ENCODE measurements at regions not wholly inside any gene's neighbourhood (a gene's known extent, or its start where the extent isn't known, plus 50 kb on each side); places are given as distances from the start of the nearest gene placed in this dataset.
"Not testable (repeated sequence)": the region's sequence is repeated elsewhere in the genome, so short reads cannot be mapped to it uniquely, and the experiment has no call there.

- not testable (repeated sequence) for DNase-seq (ENCODE audit: low read depth, low spot score)
Measured at GRCh38 chr2:57493966-57494365, 552.6 kb upstream of the VRK2 start.

- DNase-seq (ENCODE audit: low read depth, low spot score), result no peak
Measured at GRCh38 chr2:57497489-57498096, 549.0 kb upstream of the VRK2 start.

DNA sequence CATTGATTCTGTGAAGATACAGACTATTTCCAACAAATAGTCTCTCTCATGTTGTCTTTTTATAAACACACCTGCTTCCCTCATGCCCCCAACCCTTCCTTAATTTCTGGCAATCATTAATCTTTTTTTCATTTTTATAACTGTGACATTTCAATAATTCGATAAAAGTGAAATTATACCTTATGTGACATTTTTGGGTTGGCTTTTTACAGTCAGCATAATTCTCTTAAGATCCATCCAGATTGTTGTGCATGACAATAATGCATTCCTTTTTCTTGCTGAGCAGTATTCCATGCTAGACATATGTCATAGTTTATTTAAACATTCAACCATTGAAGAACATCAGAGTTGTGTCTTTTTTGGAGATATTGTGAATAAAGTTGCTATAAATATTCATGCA, 541.8 kb upstream of the VRK2 start:
- DNase-seq (ENCODE audit: low read depth, low spot score), result no peak

DNA sequence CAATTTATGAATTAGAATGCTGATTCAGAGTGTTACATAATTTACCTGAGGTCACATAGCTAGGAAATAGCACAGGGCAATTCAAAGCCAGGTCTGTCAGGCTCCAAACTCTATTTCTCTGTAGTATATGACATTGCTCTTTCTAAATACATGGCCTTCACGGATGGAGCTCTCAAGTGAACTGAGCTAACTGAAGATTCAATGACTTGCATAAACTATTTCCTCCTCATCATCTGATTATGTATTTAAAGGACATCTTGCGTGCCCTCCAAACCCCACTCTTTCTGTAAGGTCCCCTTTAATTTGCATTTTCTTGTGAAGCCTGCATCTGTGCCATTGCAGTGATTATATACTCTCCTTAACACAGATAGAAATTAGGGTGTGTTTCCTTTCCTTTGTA, 537.4 kb upstream of the VRK2 start:
- no peak for DNase-seq (ENCODE audit: low read depth, low spot score)

- DNase-seq (ENCODE audit: low read depth, low spot score), result no peak
Measured at GRCh38 chr2:57510704-57511103, 535.9 kb upstream of the VRK2 start.

GRCh38 chr2:57515366-57515765, 531.2 kb upstream of the VRK2 start:
- no peak for DNase-seq (ENCODE audit: low read depth, low spot score)

DNA sequence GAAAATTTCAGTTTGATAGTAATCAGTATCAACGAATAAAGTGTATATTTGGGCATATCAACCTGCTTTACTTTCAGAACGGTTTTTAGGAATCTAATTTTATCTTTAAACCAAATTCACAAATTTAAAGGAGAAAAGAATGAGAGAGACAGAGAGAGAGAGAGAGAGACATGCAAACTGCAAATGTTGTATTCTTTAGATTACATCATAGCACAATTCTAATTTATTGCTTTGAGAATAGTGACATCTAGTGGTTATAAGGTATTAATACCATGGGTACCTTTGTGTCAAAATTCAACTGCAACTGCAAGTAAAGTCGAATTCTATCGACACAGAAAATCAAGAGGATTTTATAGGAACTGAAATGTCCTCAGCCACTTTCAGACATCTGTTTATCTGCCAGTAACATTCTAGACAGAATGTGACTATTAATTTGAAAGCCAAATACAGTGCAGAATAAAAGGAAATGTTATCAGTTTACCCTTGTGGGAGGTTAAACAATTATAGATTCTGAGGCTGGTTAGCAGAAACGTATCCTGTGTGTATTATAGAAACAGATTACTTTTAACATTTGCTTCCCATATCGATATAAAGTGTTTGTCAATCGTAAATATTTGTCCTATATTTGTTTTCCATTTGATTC, 529.8 kb upstream of the VRK2 start:
- no peak for DNase-seq (ENCODE audit: low read depth, low spot score)

- DNase-seq (ENCODE audit: low read depth, low spot score), result no peak
Measured at GRCh38 chr2:57523304-57523703, 523.3 kb upstream of the VRK2 start.

GRCh38 chr2:57527685-57528084, 518.9 kb upstream of the VRK2 start:
- DNase-seq (ENCODE audit: low read depth, low spot score), result no peak

- no peak for DNase-seq (ENCODE audit: low read depth, low spot score)
Measured at GRCh38 chr2:57528499-57528898, 518.1 kb upstream of the VRK2 start.

- no peak for DNase-seq (ENCODE audit: low read depth, low spot score)
Measured at GRCh38 chr2:57534358-57534757, 512.2 kb upstream of the VRK2 start.

GRCh38 chr2:57536535-57537231, 509.9 kb upstream of the VRK2 start:
- DNase-seq (ENCODE audit: low read depth, low spot score), result no peak

- no peak for DNase-seq (ENCODE audit: low read depth, low spot score)
Measured at GRCh38 chr2:57539761-57540160, 506.8 kb upstream of the VRK2 start.

DNA sequence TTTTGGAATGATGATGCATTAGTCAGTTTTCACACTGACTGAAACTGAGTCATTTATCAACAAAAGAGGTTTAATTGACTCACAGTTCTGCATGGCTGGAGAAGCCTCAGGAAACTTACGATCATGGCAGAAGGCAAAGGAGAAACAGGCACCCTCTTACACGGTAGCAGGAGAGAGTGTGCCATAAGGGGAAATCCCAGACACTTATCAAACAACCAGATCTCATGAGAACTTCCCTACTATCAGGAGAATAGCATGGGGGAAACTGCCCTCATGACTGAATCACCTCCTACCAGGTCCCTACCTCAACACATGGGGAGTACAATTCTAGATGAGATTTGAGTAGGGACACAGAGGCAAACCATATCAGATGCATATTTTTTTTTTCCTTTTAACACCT, 504.5 kb upstream of the VRK2 start:
- DNase-seq (ENCODE audit: low read depth, low spot score), result no peak

DNA sequence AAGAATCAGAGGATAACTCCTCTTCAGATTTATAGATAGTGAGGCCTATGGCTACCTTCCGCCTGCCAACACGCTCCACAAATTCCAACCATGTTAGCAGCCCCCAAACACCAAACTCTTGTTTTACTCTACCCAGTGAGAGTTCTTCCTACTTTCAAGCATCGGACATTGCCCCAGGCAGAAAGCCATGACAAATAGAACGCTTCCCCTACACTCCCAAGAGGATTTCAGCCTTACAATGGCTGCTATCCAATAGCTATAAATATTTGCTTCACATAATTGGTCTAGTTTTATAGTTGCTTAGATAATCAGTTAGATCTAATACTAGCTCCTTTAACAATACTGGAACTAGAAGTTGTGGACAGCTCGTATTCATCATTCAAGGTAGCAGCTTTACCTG, 503.4 kb upstream of the VRK2 start:
- no peak for DNase-seq (ENCODE audit: low read depth, low spot score)

DNA sequence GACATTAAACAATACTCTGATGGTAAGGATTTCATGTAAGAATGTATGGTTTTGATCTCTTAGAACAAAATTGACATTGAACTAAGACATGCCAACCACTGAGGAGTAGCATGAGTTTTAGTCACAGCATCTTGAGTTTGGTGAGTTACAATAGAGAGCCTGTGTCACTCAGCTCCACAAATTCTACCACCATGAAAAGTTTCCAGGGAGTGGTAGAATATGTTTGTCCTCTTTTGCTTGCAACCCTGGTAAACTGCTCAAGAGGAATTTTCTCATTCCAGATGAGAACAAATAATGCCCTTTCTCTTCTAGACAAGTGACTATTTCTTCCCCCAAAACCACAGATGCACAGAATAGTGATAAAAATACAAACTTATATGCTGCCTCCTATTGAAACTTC, 502.0 kb upstream of the VRK2 start:
- no peak for DNase-seq (ENCODE audit: low read depth, low spot score)

GRCh38 chr2:57546478-57546877, 500.1 kb upstream of the VRK2 start:
- no peak for DNase-seq (ENCODE audit: low read depth, low spot score)

GRCh38 chr2:57549642-57550102, 496.9 kb upstream of the VRK2 start:
- DNase-seq (ENCODE audit: low read depth, low spot score), result no peak

DNA sequence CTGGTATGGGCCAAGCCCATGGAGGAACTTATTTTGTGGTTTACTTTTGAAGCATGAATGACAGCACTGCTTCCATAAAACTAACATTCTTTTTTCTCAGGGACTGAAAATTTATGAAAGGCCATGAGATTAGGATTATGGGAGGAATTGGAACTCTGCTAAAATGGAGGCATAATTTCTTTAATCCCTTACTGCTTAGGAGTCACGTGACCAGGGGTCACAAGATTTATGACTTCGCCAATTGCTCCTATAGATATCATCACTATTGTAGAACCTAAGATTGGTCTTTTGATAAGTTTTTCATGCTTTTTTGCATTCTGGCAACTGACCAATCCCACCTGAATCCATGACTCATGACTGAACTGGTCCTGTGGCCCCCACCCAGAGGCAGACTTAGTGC, 495.7 kb upstream of the VRK2 start:
- DNase-seq (ENCODE audit: low read depth, low spot score), result no peak

DNA sequence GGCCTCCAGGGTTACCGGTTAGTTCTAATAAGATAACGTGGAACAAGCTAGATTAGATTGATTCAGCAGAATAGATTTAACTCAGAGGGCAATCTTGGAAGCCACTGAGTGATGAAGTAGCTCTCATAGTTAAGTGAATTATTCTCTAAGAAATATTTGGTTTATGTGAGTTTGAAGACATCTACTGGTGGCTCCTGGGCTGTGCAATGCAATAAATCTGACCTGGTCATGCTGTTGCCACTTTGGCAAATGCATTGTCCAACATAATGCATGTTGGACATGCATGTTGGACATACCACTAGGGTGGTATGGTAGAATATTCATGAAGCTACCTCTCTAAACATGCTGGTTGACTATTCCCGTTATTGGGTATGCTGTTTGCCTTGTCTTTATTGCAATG, 493.7 kb upstream of the VRK2 start:
- DNase-seq (ENCODE audit: low read depth, low spot score), result no peak

DNA sequence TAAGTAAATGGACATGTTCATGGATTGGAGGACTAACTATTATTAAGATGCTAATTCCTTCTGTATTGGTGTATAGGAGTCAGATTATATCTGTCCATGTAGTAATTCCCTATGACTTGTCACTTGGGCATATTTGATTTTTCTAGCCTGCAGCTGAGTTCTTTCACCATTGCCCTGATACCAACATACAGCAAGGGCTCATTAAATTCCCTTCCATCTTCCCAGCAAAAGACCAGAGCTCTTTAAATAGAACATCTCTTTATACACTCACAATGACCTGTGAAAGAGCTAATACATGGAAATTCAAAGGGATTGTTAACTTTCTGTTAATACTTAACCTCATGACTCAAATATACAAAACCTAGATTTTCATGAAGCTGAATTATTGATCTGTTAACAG, 492.3 kb upstream of the VRK2 start:
- DNase-seq (ENCODE audit: low read depth, low spot score), result no peak

DNA sequence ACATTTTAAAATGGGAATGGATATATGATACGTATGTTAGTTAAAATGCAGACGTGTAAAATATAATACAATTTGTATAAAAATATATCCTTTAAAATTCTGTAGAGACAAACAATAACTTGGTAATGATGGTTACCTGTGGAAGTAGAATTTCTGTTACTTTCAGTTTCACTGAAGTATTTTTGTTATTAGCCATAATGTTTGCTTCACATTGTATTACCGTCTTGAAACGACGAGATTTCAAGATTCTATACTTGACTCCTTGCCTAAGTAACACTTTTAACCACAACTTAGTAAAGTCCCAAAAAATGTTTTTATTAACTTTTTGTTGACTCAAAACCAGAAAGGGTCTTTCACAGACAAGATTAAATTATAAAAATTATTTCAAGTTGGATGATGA, 488.3 kb upstream of the VRK2 start:
- DNase-seq (ENCODE audit: low read depth, low spot score), result no peak

DNA sequence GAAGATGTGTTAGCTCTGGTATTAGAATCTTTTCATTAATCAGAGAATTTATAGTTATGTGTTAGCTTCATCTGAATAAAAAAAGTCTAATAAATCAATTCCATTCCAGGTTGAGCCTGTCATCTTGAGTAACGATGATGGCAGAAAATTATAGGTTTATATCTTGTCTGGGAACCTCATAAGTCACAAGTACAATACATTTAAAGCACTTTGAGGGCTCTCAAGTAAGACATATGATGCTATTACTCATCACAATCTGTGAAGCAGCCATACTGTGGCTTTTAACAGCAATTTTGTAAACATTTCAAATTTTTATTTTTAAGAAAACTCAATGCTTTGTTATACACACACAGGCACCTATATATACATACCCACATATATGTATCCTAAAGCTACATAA, 484.1 kb upstream of the VRK2 start:
- no peak for DNase-seq (ENCODE audit: low read depth, low spot score)
